ENCODE measurements at regions not wholly inside any gene's neighbourhood (a gene's known extent, or its start where the extent isn't known, plus 50 kb on each side); places are given as distances from the start of the nearest gene placed in this dataset.
"Not testable (repeated sequence)": the region's sequence is repeated elsewhere in the genome, so short reads cannot be mapped to it uniquely, and the experiment has no call there.

DNA sequence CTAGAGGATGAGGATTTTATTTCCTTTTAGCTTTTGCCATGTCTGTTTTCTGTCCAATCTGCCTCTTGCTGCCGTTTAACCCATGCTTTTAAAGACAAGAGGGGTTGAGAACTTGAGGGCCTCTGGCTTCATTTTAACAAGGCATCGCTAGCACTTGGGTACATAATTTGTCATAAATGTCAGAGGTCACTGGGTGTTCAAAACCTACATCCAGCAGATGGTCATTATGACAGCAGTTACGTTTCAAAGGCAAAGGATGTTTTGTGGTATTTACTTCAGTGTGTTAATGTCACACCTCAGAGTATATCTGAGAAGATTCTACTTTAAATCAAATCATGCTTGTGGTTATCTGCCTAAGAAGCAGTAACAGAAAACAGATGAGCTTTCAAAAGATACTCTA lies 918.3 kb downstream of the NR2F1-AS1 start:
- Histone ChIP-seq H3K4me1 (no peaks in the 10 kb centered on the region), H3K4me3 (no peak overlapping the region), H3K9me3 (no peaks in the 10 kb centered on the region), H3K27me3 (ENCODE audit: insufficient read depth in 3 of 3, low read length in 2 of 3) (no peaks in the 10 kb centered on the region), H3K36me3 (ENCODE audit: insufficient read depth in 1 of 2, low read depth in 1 of 2) (no peaks in the 10 kb centered on the region), H3K27ac (no peak overlapping the region)
- ATAC-seq (no peak), DNase-seq (no peak)
- WGBS, 3 donors, result 29 to 36% (median 31%) methylated on average over 3 of the region's 3 CpGs
- intact Hi-C loops (cut with DNase I), result no loop called here
- TF ChIP-seq, protein P1, sequence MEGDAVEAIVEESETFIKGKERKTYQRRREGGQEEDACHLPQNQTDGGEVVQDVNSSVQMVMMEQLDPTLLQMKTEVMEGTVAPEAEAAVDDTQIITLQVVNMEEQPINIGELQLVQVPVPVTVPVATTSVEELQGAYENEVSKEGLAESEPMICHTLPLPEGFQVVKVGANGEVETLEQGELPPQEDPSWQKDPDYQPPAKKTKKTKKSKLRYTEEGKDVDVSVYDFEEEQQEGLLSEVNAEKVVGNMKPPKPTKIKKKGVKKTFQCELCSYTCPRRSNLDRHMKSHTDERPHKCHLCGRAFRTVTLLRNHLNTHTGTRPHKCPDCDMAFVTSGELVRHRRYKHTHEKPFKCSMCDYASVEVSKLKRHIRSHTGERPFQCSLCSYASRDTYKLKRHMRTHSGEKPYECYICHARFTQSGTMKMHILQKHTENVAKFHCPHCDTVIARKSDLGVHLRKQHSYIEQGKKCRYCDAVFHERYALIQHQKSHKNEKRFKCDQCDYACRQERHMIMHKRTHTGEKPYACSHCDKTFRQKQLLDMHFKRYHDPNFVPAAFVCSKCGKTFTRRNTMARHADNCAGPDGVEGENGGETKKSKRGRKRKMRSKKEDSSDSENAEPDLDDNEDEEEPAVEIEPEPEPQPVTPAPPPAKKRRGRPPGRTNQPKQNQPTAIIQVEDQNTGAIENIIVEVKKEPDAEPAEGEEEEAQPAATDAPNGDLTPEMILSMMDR (IDR thresholded peaks at IDR 0.05), result no peak

DNA sequence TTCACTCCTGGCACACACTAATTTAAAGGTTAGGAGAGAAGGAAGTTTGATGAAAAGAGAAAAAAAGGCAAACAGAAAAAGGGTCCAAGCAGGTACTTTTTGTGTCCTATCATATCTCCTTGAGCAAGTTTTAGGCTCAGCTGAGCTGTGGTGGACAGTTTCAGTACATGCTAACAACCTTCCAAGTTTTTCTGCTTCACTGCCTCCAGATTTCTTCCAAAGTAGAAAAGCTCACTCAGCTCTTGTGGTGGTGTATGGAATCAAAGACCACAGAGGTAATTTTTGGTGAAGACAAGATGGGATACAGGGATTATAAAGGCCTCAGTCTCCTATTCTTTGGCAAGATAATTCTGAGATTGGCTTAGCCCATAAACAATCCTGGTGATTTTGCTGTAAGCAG lies 921.8 kb downstream of the NR2F1-AS1 start:
- Histone ChIP-seq H3K4me3 (no peak overlapping the region), H3K9me3 (no peaks in the 10 kb centered on the region), H3K36me3 (ENCODE audit: insufficient read depth in 1 of 2, low read depth in 1 of 2) (no peaks in the 10 kb centered on the region), H3K27me3 (ENCODE audit: insufficient read depth in 3 of 3, low read length in 2 of 3) (no peaks in the 10 kb centered on the region), H3K27ac (no peak overlapping the region), H3K4me1 (no peaks in the 10 kb centered on the region)
- DNase-seq (no peak), ATAC-seq (no peak)
- intact Hi-C loops (cut with DNase I), result no loop called here
- TF ChIP-seq, protein P1 (IDR thresholded peaks at IDR 0.05), result no peak

DNA sequence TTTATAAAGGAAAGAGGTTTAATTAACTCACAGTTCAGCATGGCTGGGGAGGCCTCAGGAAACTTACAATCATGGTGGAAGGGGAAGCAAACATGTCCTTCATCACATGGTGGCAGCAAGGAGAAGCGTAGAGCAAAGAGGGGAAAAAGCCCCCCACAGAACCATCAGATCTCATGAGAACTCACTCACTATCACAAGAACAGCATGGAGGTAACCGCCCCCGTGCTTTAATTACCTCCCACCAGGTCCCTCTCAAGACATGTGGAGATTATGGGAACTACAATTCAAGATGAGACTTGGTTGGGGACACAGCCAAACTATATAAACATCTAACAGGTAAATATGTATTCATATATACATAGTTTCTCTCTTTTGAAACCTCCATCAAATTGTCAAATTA lies 926.4 kb downstream of the NR2F1-AS1 start:
- DNase-seq; H3K27me3 ChIP-seq (ENCODE audit: insufficient read depth in 3 of 3, low read length in 2 of 3); H3K27ac ChIP-seq; intact Hi-C loops (cut with DNase I); H3K36me3 ChIP-seq (ENCODE audit: insufficient read depth in 1 of 2, low read depth in 1 of 2); H3K9me3 ChIP-seq; ATAC-seq; H3K4me1 ChIP-seq; H3K4me3 ChIP-seq: not testable (repeated sequence)
- whole genome bisulfite sequencing, 3 donors, result 80 to 88% (median 85%) methylated on average over 3 of the region's 3 CpGs

DNA sequence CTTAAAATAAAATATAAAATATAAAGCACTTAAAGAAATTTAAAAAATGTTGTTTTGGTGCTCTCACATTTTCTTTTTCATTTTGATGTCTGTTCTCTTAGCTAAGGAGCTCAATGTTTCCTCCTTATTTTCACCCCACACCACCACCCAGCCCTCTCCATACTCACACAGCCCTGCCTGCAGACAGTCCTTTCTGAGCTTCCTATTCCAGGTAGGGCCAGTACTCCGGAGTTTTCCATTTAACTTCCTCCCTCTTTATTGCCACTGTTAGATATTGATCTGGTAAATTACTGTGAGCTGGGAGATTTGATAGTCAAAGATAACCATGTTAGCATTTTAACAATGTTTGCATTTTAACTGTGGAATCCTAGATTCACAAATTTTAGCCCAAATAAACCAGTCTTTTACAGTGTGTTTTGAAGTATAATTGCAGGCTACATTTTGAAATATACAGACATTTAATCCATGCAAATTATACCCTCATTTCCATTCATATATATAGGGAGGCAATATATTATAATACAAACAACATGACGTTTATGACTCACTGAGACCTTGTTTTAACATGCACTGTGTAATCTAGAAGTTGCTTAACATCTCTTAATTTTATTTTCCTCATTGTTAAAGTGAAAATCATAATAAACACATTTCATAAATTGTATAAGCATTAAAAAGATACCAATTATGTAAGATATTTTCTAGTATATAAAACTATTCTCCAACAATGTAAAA lies 927.1 kb downstream of the NR2F1-AS1 start:
- no peaks in the 10 kb centered on the region for H3K27me3 ChIP-seq (ENCODE audit: insufficient read depth in 3 of 3, low read length in 2 of 3)
- H3K4me3 ChIP-seq, result no peak overlapping the region
- intact Hi-C loops (cut with DNase I), result no loop called here
- TF ChIP-seq, protein P1 (IDR thresholded peaks at IDR 0.05), result no peak
- DNase-seq (no peak), ATAC-seq (no peak)
- no peaks in the 10 kb centered on the region for H3K36me3 ChIP-seq (ENCODE audit: insufficient read depth in 1 of 2, low read depth in 1 of 2)
- no peak overlapping the region for H3K27ac ChIP-seq
- 50 to 58% (median 55%) methylated on average over 2 of the region's 2 CpGs for WGBS, 3 donors
- H3K4me1 ChIP-seq, result no peaks in the 10 kb centered on the region
- no peaks in the 10 kb centered on the region for H3K9me3 ChIP-seq

DNA sequence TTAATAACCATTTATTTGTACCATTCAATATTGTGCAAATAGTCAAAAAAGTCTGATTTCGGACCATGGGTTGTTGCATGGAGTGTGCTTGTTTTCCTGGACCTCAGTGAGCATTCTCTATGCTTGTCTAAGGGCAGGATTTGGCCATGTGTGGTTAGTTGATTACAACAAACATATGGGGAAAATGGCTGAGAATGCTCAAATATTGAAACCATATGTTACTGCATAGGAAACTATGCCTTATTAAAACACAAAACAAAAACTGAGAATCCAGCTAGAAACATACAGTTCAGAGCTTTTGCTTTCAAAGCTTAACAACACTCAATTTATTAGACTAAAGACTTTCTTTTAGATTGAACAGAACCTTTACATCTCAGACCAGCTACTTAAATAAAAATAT lies 928.3 kb downstream of the NR2F1-AS1 start:
- no peak for ATAC-seq
- intact Hi-C loops (cut with DNase I), result no loop called here
- DNase-seq, result no peak
- no peak overlapping the region for H3K4me3 ChIP-seq
- no peak overlapping the region for H3K27ac ChIP-seq
- WGBS, 3 donors, result 71 to 85% (median 76%) methylated on average over 1 of the region's 1 CpG
- H3K4me1 ChIP-seq, result no peaks in the 10 kb centered on the region
- H3K27me3 ChIP-seq (ENCODE audit: insufficient read depth in 3 of 3, low read length in 2 of 3), result no peaks in the 10 kb centered on the region
- H3K36me3 ChIP-seq (ENCODE audit: insufficient read depth in 1 of 2, low read depth in 1 of 2), result no peaks in the 10 kb centered on the region
- no peaks in the 10 kb centered on the region for H3K9me3 ChIP-seq
- TF ChIP-seq, protein P1 (IDR thresholded peaks at IDR 0.05), result no peak
